Esophagus muscularis mucosa (tissue), 4 donors: ENCODE measurements at regions not wholly inside any gene's neighbourhood (a gene's known extent, or its start where the extent isn't known, plus 50 kb on each side); places are given as distances from the start of the nearest gene placed in this dataset.

Experiments used
- DNase-seq: peaks from one replicate; pipeline ENCODE4 v3.0.0-alpha.2; 2017; ENCODE audit errors: extremely low spot score
- H3K27ac ChIP-seq, 4 donors: fragments of 200-600 bp; sonication (generic); replicated peaks in 1 of 4; 1 replicate in 3 of 4; 2 replicates in 1 of 4; pipeline ENCODE4 v1.5.1; 2016 to 2019; ENCODE audit warnings: mild to moderate bottlenecking in 1 of 4
- H3K27me3 ChIP-seq, 4 donors: fragments of 200-600 bp; sonication (generic); one replicate each; pipeline versions ENCODE4 v1.5.1 to v1.6.0; 2016 to 2019
- H3K36me3 ChIP-seq, 4 donors: fragments of 200-600 bp; sonication (generic); one replicate each; pipeline ENCODE4 v1.5.1; 2016 to 2019
- H3K4me1 ChIP-seq, 4 donors: fragments of 200-600 bp; sonication (generic); one replicate each; pipeline ENCODE4 v1.5.1; 2016 to 2019
- H3K4me3 ChIP-seq, 4 donors: fragments of 200-600 bp; sonication (generic); 1 replicate in 2 of 4; 2 replicates in 2 of 4; pipeline ENCODE4 v1.5.1; 2016 to 2019; ENCODE audit warnings: mild to moderate bottlenecking in 4 of 4, moderate library complexity in 1 of 4
- H3K9me3 ChIP-seq, 4 donors: fragments of 200-600 bp; sonication (generic); 1 replicate in 3 of 4; 2 replicates in 1 of 4; pipeline ENCODE4 v1.5.1; 2016 to 2019
- CTCF ChIP-seq, 3 experiments: fragments of 200-600 bp in 2 of 3; fragments of 450-650 bp in 1 of 3; sonication (generic) in 2 of 3; IDR thresholded peaks; one replicate each; pipeline ENCODE4 v1.5.1; 2017 to 2019; ENCODE audit warnings: antibody characterized with exemption in 3 of 3, mild to moderate bottlenecking in 2 of 3, moderate library complexity in 1 of 3
- EP300 ChIP-seq: sonication (generic); formaldehyde crosslinking; IDR thresholded peaks from one replicate; pipeline ENCODE4 v1.6.1; 2017; ENCODE audit warnings: antibody characterized with exemption
- POLR2A ChIP-seq: fragments of 450-650 bp; IDR thresholded peaks from one replicate; pipeline ENCODE4 v1.6.1; 2017; ENCODE audit warnings: antibody characterized with exemption, moderate library complexity, mild to moderate bottlenecking, low read depth
- POLR2AphosphoS5 ChIP-seq, 2 donors: sonication (generic); formaldehyde crosslinking; IDR thresholded peaks; one replicate each; pipeline ENCODE4 v1.6.1; 2017; ENCODE audit warnings: antibody characterized with exemption in 2 of 2
- WGBS: methylation state at CpG from one replicate; pipeline ENCODE4 v1.1.5; 2018; 5-methylcytosine and 5-hydroxymethylcytosine counted together
- intact Hi-C: fragments of 100-400 bp; cut with DNase I; formaldehyde crosslinking; loops from one replicate; pipeline ENCODE4 v1.15.1; 2023

GRCh38 chr6:9138936-9139335, 703.6 kb upstream of the SLC35B3 start:
- Histone ChIP-seq H3K4me3 (no peak overlapping the region), H3K27ac (no peak overlapping the region), H3K36me3 (no peaks in the 10 kb centered on the region), H3K4me1 (peaks cover 0 to 14% (median 10%) of the 10 kb centered on the region in 4 donors), H3K27me3 (no peaks in the 10 kb centered on the region), H3K9me3 (peaks cover 0 to 4% (median 0%) of the 10 kb centered on the region in 4 donors)
- no peak for DNase-seq
- 65% methylated on average over 5 of the region's 5 CpGs for WGBS
- no peak for TF ChIP-seq EP300
- TF ChIP-seq CTCF (IDR thresholded peaks at IDR 0.05) = no peak
- TF ChIP-seq POLR2A = no peak
- TF ChIP-seq POLR2AphosphoS5 (IDR thresholded peaks at IDR 0.05) = no peak
- intact Hi-C loops = no loop called here

GRCh38 chr6:9136141-9136822, 700.9 kb upstream of the SLC35B3 start:
- H3K27ac ChIP-seq = no peak overlapping the region
- no peak for DNase-seq
- intact Hi-C loops = no loop called here
- no peaks in the 10 kb centered on the region for H3K36me3 ChIP-seq
- H3K9me3 ChIP-seq = no peaks in the 10 kb centered on the region
- peaks cover 0 to 14% (median 10%) of the 10 kb centered on the region in 4 donors for H3K4me1 ChIP-seq
- TF ChIP-seq CTCF (IDR thresholded peaks at IDR 0.05) (no peak), EP300 (no peak), POLR2AphosphoS5 (IDR thresholded peaks at IDR 0.05) (no peak), POLR2A (no peak)
- H3K4me3 ChIP-seq = no peak overlapping the region
- H3K27me3 ChIP-seq = no peaks in the 10 kb centered on the region
- 86% methylated on average over 2 of the region's 2 CpGs for WGBS

GRCh38 chr6:9131616-9132015, 696.3 kb upstream of the SLC35B3 start:
- 24% methylated on average over 8 of the region's 8 CpGs for WGBS
- DNase-seq = no peak
- H3K4me3 ChIP-seq = no peak overlapping the region

GRCh38 chr6:9131201-9131600, 695.9 kb upstream of the SLC35B3 start:
- intact Hi-C loops = no loop called here
- TF ChIP-seq POLR2A = no peak
- no peak for TF ChIP-seq POLR2AphosphoS5 (IDR thresholded peaks at IDR 0.05)
- TF ChIP-seq EP300 = no peak
- no peak for TF ChIP-seq CTCF (IDR thresholded peaks at IDR 0.05)
- Histone ChIP-seq H3K27ac (no peak overlapping the region), H3K9me3 (no peaks in the 10 kb centered on the region), H3K36me3 (no peaks in the 10 kb centered on the region), H3K27me3 (no peaks in the 10 kb centered on the region), H3K4me1 (no peaks in the 10 kb centered on the region), H3K4me3 (no peak overlapping the region)
- WGBS = 36% methylated on average over 3 of the region's 3 CpGs
- no peak for DNase-seq

More at GRCh38 chr6:9131616-9132015, 696.3 kb upstream of the SLC35B3 start:
- H3K9me3 ChIP-seq = no peaks in the 10 kb centered on the region
- intact Hi-C loops = no loop called here
- H3K27me3 ChIP-seq = no peaks in the 10 kb centered on the region
- TF ChIP-seq POLR2A = no peak
- TF ChIP-seq EP300 = no peak
- TF ChIP-seq POLR2AphosphoS5 (IDR thresholded peaks at IDR 0.05) = no peak
- no peak for TF ChIP-seq CTCF (IDR thresholded peaks at IDR 0.05)
- H3K27ac ChIP-seq = no peak overlapping the region
- no peaks in the 10 kb centered on the region for H3K36me3 ChIP-seq
- no peaks in the 10 kb centered on the region for H3K4me1 ChIP-seq

- no peak for TF ChIP-seq POLR2AphosphoS5 (IDR thresholded peaks at IDR 0.05)
- no peak for TF ChIP-seq CTCF (IDR thresholded peaks at IDR 0.05)
- TF ChIP-seq POLR2A = no peak
- TF ChIP-seq EP300 = no peak
- H3K36me3 ChIP-seq = no peaks in the 10 kb centered on the region
- H3K27me3 ChIP-seq = no peaks in the 10 kb centered on the region
- H3K4me3 ChIP-seq = no peak overlapping the region
- no peak overlapping the region for H3K27ac ChIP-seq
- intact Hi-C loops = no loop called here
- WGBS = 89% methylated on average over 2 of the region's 2 CpGs
- no peaks in the 10 kb centered on the region for H3K4me1 ChIP-seq
- no peaks in the 10 kb centered on the region for H3K9me3 ChIP-seq
- no peak for DNase-seq
Observed at GRCh38 chr6:9128970-9129369, 693.6 kb upstream of the SLC35B3 start.
